Muscle layer of duodenum (tissue), 2 donors: ENCODE measurements at regions not wholly inside any gene's neighbourhood (a gene's known extent, or its start where the extent isn't known, plus 50 kb on each side); places are given as distances from the start of the nearest gene placed in this dataset.

Experiments used
- H3K27ac ChIP-seq: one replicate; pipeline ENCODE4 v1.7.0; 2013; ENCODE audit warnings: mild to moderate bottlenecking, low read length
- H3K27me3 ChIP-seq: one replicate; pipeline ENCODE4 v1.7.0; 2013; ENCODE audit warnings: low read depth, mild to moderate bottlenecking, control low read depth, low read length
- H3K36me3 ChIP-seq, 2 donors: one replicate each; pipeline ENCODE4 v1.7.0; 2013; ENCODE audit warnings: low read length in 2 of 2, control low read depth in 1 of 2, mild to moderate bottlenecking in 1 of 2; ENCODE audit not compliant: insufficient read depth in 2 of 2, control insufficient read depth in 1 of 2
- H3K4me1 ChIP-seq, 2 donors: one replicate each; pipeline ENCODE4 v1.7.0; 2013; ENCODE audit warnings: low read length in 2 of 2, mild to moderate bottlenecking in 2 of 2, control low read depth in 1 of 2, moderate library complexity in 1 of 2; ENCODE audit not compliant: insufficient read depth in 2 of 2, control insufficient read depth in 1 of 2
- H3K4me3 ChIP-seq, 2 donors: one replicate each; pipeline ENCODE4 v1.7.0; 2013; ENCODE audit warnings: low read length in 2 of 2, low read depth in 1 of 2, mild to moderate bottlenecking in 1 of 2
- H3K9me3 ChIP-seq, 2 donors: one replicate each; pipeline ENCODE4 v1.7.0; 2013; ENCODE audit warnings: low read length in 2 of 2, control low read depth in 1 of 2, mild to moderate bottlenecking in 1 of 2; ENCODE audit not compliant: control insufficient read depth in 1 of 2
- donor health status: healthy.

GRCh38 chr14:42190744-42191143 lies 584.1 kb downstream of the LRFN5 start:
- Histone ChIP-seq H3K36me3 (no peaks in the 10 kb centered on the region), H3K9me3 (peaks cover 0 to 2% of the 10 kb centered on the region in 2 donors), H3K27ac (no peak overlapping the region), H3K4me3 (no peak overlapping the region), H3K27me3 (no peaks in the 10 kb centered on the region), H3K4me1 (peaks cover 0 to 3% of the 10 kb centered on the region in 2 donors)

GRCh38 chr14:42187846-42188245 lies 581.2 kb downstream of the LRFN5 start:
- no peaks in the 10 kb centered on the region for H3K27me3 ChIP-seq
- H3K9me3 ChIP-seq, result peaks cover 0 to 2% of the 10 kb centered on the region in 2 donors
- no peaks in the 10 kb centered on the region for H3K36me3 ChIP-seq
- no peak overlapping the region for H3K27ac ChIP-seq
- no peaks in the 10 kb centered on the region for H3K4me1 ChIP-seq
- H3K4me3 ChIP-seq, result no peak overlapping the region

GRCh38 chr14:42185718-42186117 lies 579.0 kb downstream of the LRFN5 start:
- no peak overlapping the region for H3K27ac ChIP-seq
- H3K9me3 ChIP-seq, result peaks cover 0 to 2% of the 10 kb centered on the region in 2 donors
- H3K4me3 ChIP-seq, result no peak overlapping the region
- H3K36me3 ChIP-seq, result no peaks in the 10 kb centered on the region
- H3K4me1 ChIP-seq, result no peaks in the 10 kb centered on the region
- H3K27me3 ChIP-seq, result no peaks in the 10 kb centered on the region

DNA sequence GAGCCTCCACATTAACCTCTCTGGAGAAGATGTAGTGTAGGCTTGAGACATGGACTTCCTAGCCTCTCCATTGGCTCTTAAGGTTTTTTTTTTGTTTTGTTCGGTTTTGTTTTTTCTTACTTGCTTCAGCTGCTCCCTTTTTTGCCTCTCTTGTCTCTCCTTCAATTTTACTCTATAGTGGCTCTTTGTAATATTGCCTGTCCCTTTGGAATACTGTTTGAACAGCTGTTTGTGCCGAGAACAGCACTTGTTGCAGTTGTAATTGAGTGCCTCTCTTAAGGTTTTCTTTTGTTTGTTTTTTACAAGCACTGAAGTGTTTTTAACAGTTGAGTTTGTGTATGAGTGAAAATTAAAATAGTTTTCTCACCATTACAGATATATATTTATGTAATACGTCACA lies 567.7 kb downstream of the LRFN5 start:
- Histone ChIP-seq H3K36me3 (no peaks in the 10 kb centered on the region), H3K27ac (no peak overlapping the region), H3K27me3 (no peaks in the 10 kb centered on the region), H3K4me1 (no peaks in the 10 kb centered on the region), H3K4me3 (no peak overlapping the region), H3K9me3 (peaks cover 0 to 4% of the 10 kb centered on the region in 2 donors)

DNA sequence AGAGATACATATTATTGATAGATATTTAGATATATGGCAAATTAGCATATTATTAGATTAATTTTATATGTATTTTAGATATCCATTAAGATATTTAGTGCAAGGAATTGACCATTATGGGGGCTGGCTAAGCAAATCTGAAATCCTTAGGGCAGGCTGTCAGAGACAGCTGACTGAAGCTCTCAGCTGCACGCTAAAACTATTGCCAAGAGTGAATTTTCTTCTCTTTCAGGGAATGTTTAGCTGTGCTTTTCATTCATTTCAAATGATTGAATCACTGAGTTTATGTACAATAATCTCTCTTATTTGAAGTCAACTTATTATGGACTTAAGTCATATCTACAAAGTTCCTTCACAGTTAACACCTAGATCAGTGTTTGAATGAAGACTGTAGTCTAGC lies 566.5 kb downstream of the LRFN5 start:
- no peak overlapping the region for H3K27ac ChIP-seq
- no peaks in the 10 kb centered on the region for H3K4me1 ChIP-seq
- no peak overlapping the region for H3K4me3 ChIP-seq

GRCh38 chr14:42172304-42172703 lies 565.6 kb downstream of the LRFN5 start:
- no peak overlapping the region for H3K4me3 ChIP-seq
- no peaks in the 10 kb centered on the region for H3K4me1 ChIP-seq
- H3K9me3 ChIP-seq, result peaks cover 3 to 4% of the 10 kb centered on the region in 2 donors
- no peaks in the 10 kb centered on the region for H3K27me3 ChIP-seq
- no peak overlapping the region for H3K27ac ChIP-seq
- no peaks in the 10 kb centered on the region for H3K36me3 ChIP-seq

More for the DNA sequence above, 566.5 kb downstream of the LRFN5 start:
- Histone ChIP-seq H3K36me3 (no peaks in the 10 kb centered on the region), H3K9me3 (peaks cover 0 to 4% of the 10 kb centered on the region in 2 donors), H3K27me3 (no peaks in the 10 kb centered on the region)

- Histone ChIP-seq H3K36me3 (no peaks in the 10 kb centered on the region), H3K27me3 (no peaks in the 10 kb centered on the region), H3K4me3 (no peak overlapping the region), H3K4me1 (no peaks in the 10 kb centered on the region), H3K9me3 (peaks cover 0 to 5% of the 10 kb centered on the region in 2 donors), H3K27ac (no peak overlapping the region)
These were observed 556.5 kb downstream of the LRFN5 start for GRCh38 chr14:42163136-42163535.

DNA sequence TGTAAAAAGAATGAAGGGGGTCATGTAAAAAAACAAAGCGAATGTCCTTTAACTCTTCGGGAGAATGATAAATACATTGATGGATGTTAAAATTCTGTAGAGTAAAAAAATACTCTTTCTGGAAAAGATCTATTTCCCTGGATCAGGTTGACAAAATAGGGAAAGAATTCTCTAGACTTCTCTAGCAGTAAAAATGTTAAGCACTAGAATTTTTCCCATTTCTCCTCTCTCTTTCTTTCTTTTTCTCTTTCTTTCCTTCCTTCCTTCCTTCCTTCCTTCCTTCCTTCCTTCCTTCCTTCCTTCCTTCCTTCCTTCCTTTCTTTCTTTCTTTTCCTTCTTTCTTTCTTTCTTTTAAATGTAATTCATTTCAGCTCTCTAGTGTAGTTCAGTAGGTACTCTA lies 552.5 kb downstream of the LRFN5 start:
- Histone ChIP-seq H3K4me3 (no peak overlapping the region), H3K36me3 (no peaks in the 10 kb centered on the region), H3K4me1 (no peaks in the 10 kb centered on the region), H3K27me3 (no peaks in the 10 kb centered on the region), H3K27ac (no peak overlapping the region), H3K9me3 (no peaks in the 10 kb centered on the region)

DNA sequence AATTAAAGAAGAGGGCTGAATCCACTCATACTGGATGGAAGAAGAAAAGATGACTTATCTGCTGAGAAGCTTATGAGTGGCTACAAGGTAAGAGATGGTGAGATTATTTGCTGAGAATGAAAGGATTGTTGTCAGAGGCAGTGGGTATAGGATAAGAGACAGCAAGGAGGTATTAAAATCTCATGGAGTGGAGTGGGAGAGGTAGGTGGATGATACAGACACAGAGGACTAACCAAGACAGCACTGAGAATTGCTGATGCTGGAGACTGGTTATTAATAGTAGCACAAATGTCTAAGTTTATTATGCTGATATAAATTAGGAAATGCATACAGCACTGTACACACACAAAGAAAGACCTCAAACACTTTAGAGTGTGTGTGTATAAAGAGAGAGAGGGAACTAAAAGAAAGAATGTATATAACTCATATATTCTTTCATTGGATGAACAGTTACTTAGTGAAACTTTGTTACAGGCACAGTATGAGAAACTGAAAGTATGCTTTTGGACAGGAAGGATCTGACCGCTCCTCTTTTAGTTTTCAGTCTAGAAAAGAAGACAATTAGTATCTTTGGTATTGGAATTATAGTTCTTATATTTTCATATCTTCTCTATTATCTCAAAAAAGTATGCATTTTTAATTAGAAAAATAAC lies 543.1 kb downstream of the LRFN5 start:
- Histone ChIP-seq H3K27ac (no peak overlapping the region), H3K36me3 (no peaks in the 10 kb centered on the region), H3K27me3 (no peaks in the 10 kb centered on the region), H3K9me3 (no peaks in the 10 kb centered on the region), H3K4me1 (no peaks in the 10 kb centered on the region), H3K4me3 (no peak overlapping the region)

GRCh38 chr14:42145766-42146165 lies 539.1 kb downstream of the LRFN5 start:
- Histone ChIP-seq H3K9me3 (no peaks in the 10 kb centered on the region), H3K27me3 (no peaks in the 10 kb centered on the region), H3K36me3 (no peaks in the 10 kb centered on the region), H3K27ac (no peak overlapping the region), H3K4me3 (no peak overlapping the region), H3K4me1 (no peaks in the 10 kb centered on the region)

DNA sequence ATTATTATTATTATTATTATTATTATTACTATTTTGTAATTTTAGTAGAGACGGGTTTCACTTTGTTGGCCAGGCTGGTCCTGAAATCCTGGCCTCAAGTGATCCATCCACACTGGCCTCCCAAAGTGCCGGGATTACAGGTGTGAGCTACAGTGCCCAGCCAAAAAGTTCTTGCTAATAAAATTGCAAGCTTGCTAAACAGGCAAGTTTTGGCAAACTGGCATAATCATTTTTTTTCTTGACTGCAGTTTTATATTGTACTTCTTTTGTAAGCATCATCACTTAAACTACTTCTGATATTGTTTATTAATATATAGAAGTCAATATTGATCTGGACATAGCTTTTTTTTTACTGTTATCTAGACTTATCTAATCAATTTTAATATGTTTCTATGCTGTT lies 536.4 kb downstream of the LRFN5 start:
- no peak overlapping the region for H3K27ac ChIP-seq
- H3K4me1 ChIP-seq, result no peaks in the 10 kb centered on the region
- no peaks in the 10 kb centered on the region for H3K27me3 ChIP-seq
- no peaks in the 10 kb centered on the region for H3K36me3 ChIP-seq
- H3K9me3 ChIP-seq, result no peaks in the 10 kb centered on the region
- no peak overlapping the region for H3K4me3 ChIP-seq

GRCh38 chr14:42141328-42141727 lies 534.7 kb downstream of the LRFN5 start:
- Histone ChIP-seq H3K4me3 (no peak overlapping the region), H3K27me3 (no peaks in the 10 kb centered on the region), H3K4me1 (no peaks in the 10 kb centered on the region), H3K36me3 (no peaks in the 10 kb centered on the region), H3K27ac (no peak overlapping the region), H3K9me3 (no peaks in the 10 kb centered on the region)
